B cell (primary cell): ENCODE measurements at regions not wholly inside any gene's neighbourhood (a gene's known extent, or its start where the extent isn't known, plus 50 kb on each side); places are given as distances from the start of the nearest gene placed in this dataset.
"Not testable (repeated sequence)": the region's sequence is repeated elsewhere in the genome, so short reads cannot be mapped to it uniquely, and the experiment has no call there.

Experiments used
- ATAC-seq: fragments of 200-7000 bp; cut with Tn5 transposase; one replicate; pipeline ENCODE4 v1.10.0; 2021; ENCODE audit warnings: low read depth, mild to moderate bottlenecking, moderate number of reproducible peaks, moderate library complexity
- CTCF ChIA-PET: fragments of 350-600 bp; sonication (Branson Sonifier 250); formaldehyde crosslinking; loops from one replicate; lab custom pipeline; 2021; ENCODE audit warnings: antibody characterized with exemption, inconsistent platforms; lab: Charles Lee
- POLR2A ChIA-PET: fragments of 350-600 bp; sonication (Branson Sonifier 250); formaldehyde crosslinking; loops from one replicate; lab custom pipeline; 2021; ENCODE audit warnings: antibody characterized with exemption; lab: Charles Lee
- DNase-seq: peaks from one replicate; pipeline ENCODE4 v3.0.0; 2013
- H2AFZ ChIP-seq: 2 replicates; pipeline ENCODE4 v1.6.1; 2012; ENCODE audit warnings: mild to moderate bottlenecking, low read depth, low read length; ENCODE audit not compliant: insufficient read depth, poor library complexity, severe bottlenecking
- H3K27ac ChIP-seq, 2 donors: 1 replicate in 1 of 2; 2 replicates in 1 of 2; pipeline ENCODE4 v1.5.1; 2012 to 2013; ENCODE audit warnings: low read length in 2 of 2, mild to moderate bottlenecking in 2 of 2, moderate library complexity in 1 of 2
- H3K27me3 ChIP-seq, 4 experiments: fragments of 200-600 bp in 1 of 4; sonication (generic) in 1 of 4; replicated peaks in 1 of 4; 1 replicate in 2 of 4; 2 replicates in 2 of 4; pipeline versions ENCODE4 v1.6.1 to v1.7.0; 2013 to 2016; ENCODE audit warnings: low read length in 3 of 4, mild to moderate bottlenecking in 2 of 4, mixed read lengths in 1 of 4, moderate library complexity in 1 of 4; ENCODE audit not compliant: insufficient read depth in 4 of 4, control insufficient read depth in 3 of 4; ENCODE audit errors: control extremely low read depth in 1 of 4
- H3K36me3 ChIP-seq, 2 experiments: replicated peaks in 1 of 2; 1 replicate in 1 of 2; 2 replicates in 1 of 2; pipeline versions ENCODE4 v1.6.1 to v1.7.1; 2013; ENCODE audit warnings: low read length in 1 of 2; ENCODE audit not compliant: insufficient read depth in 2 of 2, control insufficient read depth in 1 of 2; ENCODE audit errors: control extremely low read depth in 1 of 2, extremely low read depth in 1 of 2
- H3K4me1 ChIP-seq, 2 donors: fragments of 200-600 bp in 1 of 2; sonication (generic) in 1 of 2; 1 replicate in 1 of 2; 2 replicates in 1 of 2; pipeline versions ENCODE4 v1.5.1 to v1.6.1; 2013 to 2017; ENCODE audit warnings: low read length in 2 of 2; ENCODE audit not compliant: control insufficient read depth in 2 of 2, insufficient read depth in 2 of 2
- H3K4me2 ChIP-seq: replicated peaks from 2 replicates; pipeline ENCODE3; 2012; ENCODE audit warnings: mild to moderate bottlenecking, low read depth, low read length; ENCODE audit not compliant: poor library complexity, severe bottlenecking
- H3K4me3 ChIP-seq, 5 experiments: fragments of 200-600 bp in 1 of 5; sonication (generic) in 1 of 5; 1 replicate in 3 of 5; 2 replicates in 2 of 5; pipeline versions ENCODE4 v1.5.1 to v1.7.0; 2011 to 2016; ENCODE audit warnings: low read length in 4 of 5, mild to moderate bottlenecking in 4 of 5, low read depth in 2 of 5, control low read depth in 1 of 5, moderate library complexity in 1 of 5; ENCODE audit not compliant: insufficient read depth in 1 of 5; ENCODE audit errors: control extremely low read depth in 1 of 5, extremely low read depth in 1 of 5
- H3K79me2 ChIP-seq: fragments of 200-600 bp; sonication (generic); one replicate; pipeline ENCODE4 v1.6.0; 2016; ENCODE audit warnings: low read length; ENCODE audit not compliant: control insufficient read depth, insufficient read depth
- H3K9ac ChIP-seq: fragments of 200-600 bp; sonication (generic); 2 replicates; pipeline ENCODE4 v1.6.1; 2017; ENCODE audit warnings: mild to moderate bottlenecking, low read length, moderate library complexity
- H3K9me3 ChIP-seq, 3 donors: one replicate each; pipeline versions ENCODE4 v1.6.1 to v1.7.1; 2013; ENCODE audit warnings: low read length in 2 of 3; ENCODE audit not compliant: control insufficient read depth in 2 of 3, insufficient read depth in 1 of 3; ENCODE audit errors: control extremely low read depth in 1 of 3
- H4K20me1 ChIP-seq: 2 replicates; pipeline ENCODE4 v1.6.0; 2012; ENCODE audit warnings: mild to moderate bottlenecking, low read length; ENCODE audit not compliant: insufficient read depth, control insufficient read depth, poor library complexity, severe bottlenecking
- H3K27ac Mint-ChIP-seq: one replicate; pipeline ENCODE4 v1.8.0; 2021; ENCODE audit warnings: mixed read lengths
- H3K27me3 Mint-ChIP-seq: one replicate; pipeline ENCODE4 v1.8.0; 2021; ENCODE audit warnings: mixed read lengths
- H3K4me1 Mint-ChIP-seq: one replicate; pipeline ENCODE4 v1.8.0; 2021; ENCODE audit warnings: mixed read lengths
- H3K4me3 Mint-ChIP-seq: one replicate; pipeline ENCODE4 v1.8.0; 2021; ENCODE audit warnings: mixed read lengths
- H3K9me3 Mint-ChIP-seq: one replicate; pipeline ENCODE4 v1.8.0; 2022; ENCODE audit warnings: mixed read lengths; ENCODE audit not compliant: insufficient read depth
- EZH2 ChIP-seq: IDR thresholded peaks from 2 replicates; pipeline ENCODE4 v1.6.1; 2012; ENCODE audit warnings: borderline replicate concordance, low read depth, mild to moderate bottlenecking, moderate library complexity, low read length; ENCODE audit not compliant: insufficient read depth, poor library complexity, severe bottlenecking
- WGBS: methylation state at CpG from one replicate; pipeline ENCODE4 v1.1.5; 2013; ENCODE audit warnings: missing lambda C conversion rate; ENCODE audit not compliant: insufficient coverage; 5-methylcytosine and 5-hydroxymethylcytosine counted together
- intact Hi-C: fragments of 100-400 bp; cut with micrococcal nuclease; formaldehyde crosslinking; loops from one replicate; pipeline ENCODE4 v1.10.0; 2022
- TF ChIP-seq, protein P1 (sequence below): fragments of 200-600 bp; IDR thresholded peaks from one replicate; pipeline ENCODE4 v1.8.0; 2022; ENCODE audit warnings: antibody characterized with exemption, mild to moderate bottlenecking

DNA sequence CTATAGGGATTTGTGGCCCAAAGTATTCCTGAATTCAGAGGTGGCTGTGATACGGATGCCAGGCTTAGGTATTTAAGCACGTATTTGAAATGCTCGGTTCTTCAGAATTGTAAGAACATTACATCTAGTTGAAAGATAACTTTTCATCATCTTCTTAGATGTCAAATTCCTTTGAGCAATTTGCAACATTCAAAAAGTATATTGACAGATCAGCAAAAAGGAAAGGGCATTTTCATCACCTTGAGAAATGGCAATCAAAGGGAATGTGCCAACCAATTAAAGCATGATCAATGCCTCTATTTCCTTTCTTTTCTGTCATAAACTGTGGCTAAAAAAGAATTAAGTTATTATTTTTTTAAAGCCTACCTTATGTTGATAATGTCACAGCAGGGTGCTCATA is 66.3 kb upstream of the LRRTM4 start:
- H3K27me3 ChIP-seq, result no peaks in the 10 kb centered on the region
- no CpG with 5 or more reads among the region's 3 CpGs for WGBS
- DNase-seq, result no peak
- H2AFZ ChIP-seq, result no peak overlapping the region
- no peaks in the 10 kb centered on the region for H3K79me2 ChIP-seq
- no peak overlapping the region for H3K4me2 ChIP-seq
- POLR2A ChIA-PET, result no interaction called here
- peaks cover 3% of the 10 kb centered on the region for H3K9me3 Mint-ChIP-seq
- CTCF ChIA-PET, result no interaction called here
- TF ChIP-seq, protein P1, sequence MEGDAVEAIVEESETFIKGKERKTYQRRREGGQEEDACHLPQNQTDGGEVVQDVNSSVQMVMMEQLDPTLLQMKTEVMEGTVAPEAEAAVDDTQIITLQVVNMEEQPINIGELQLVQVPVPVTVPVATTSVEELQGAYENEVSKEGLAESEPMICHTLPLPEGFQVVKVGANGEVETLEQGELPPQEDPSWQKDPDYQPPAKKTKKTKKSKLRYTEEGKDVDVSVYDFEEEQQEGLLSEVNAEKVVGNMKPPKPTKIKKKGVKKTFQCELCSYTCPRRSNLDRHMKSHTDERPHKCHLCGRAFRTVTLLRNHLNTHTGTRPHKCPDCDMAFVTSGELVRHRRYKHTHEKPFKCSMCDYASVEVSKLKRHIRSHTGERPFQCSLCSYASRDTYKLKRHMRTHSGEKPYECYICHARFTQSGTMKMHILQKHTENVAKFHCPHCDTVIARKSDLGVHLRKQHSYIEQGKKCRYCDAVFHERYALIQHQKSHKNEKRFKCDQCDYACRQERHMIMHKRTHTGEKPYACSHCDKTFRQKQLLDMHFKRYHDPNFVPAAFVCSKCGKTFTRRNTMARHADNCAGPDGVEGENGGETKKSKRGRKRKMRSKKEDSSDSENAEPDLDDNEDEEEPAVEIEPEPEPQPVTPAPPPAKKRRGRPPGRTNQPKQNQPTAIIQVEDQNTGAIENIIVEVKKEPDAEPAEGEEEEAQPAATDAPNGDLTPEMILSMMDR, result no peak
- TF ChIP-seq EZH2, result no peak
- H3K4me1 ChIP-seq, result no peaks in the 10 kb centered on the region
- H3K4me3 Mint-ChIP-seq, result no peak overlapping the region
- intact Hi-C loops, result no loop called here
- H3K27ac ChIP-seq, result no peak overlapping the region
- no peak for ATAC-seq
- peaks cover 0 to 18% (median 0%) of the 10 kb centered on the region in 3 donors for H3K9me3 ChIP-seq
- no peak overlapping the region for H3K4me3 ChIP-seq
- no peaks in the 10 kb centered on the region for H3K27me3 Mint-ChIP-seq
- H3K27ac Mint-ChIP-seq, result no peak overlapping the region
- H3K36me3 ChIP-seq, result no peaks in the 10 kb centered on the region
- no peak overlapping the region for H3K9ac ChIP-seq
- H4K20me1 ChIP-seq, result no peaks in the 10 kb centered on the region
- no peaks in the 10 kb centered on the region for H3K4me1 Mint-ChIP-seq

DNA sequence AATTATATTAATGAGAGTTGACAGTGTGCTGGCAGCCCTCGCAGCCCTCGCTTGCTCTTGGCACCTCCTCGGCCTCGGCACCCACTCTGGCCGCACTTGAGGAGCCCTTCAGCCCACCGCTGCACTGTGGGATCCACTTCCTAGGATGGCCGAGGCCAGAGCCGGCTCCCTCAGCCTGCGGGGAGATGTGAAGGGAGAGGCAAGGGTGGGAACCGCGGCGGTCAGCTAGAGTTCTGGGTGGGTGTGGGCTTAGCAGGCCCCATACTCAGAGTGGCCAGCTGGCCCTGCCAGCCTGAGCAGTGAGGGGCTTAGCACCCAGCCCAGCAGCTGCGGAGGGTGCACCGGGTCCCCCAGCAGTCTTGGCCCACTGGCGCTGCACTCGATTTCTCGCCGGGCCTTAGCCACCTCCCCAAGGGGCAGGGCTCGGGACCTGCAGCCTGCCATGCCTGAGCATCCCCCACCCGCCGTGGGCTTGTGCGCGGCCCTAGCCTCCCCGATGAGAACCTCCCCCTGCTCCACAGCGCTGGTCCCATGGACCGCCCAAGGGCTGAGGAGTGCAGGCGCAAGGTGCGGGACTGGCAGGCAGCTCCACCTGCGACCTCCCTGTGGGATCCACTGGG is 68.2 kb upstream of the LRRTM4 start:
- ATAC-seq, result no peak
- no peaks in the 10 kb centered on the region for H3K4me1 Mint-ChIP-seq
- Histone ChIP-seq H2AFZ (no peak overlapping the region), H3K4me2 (no peak overlapping the region), H4K20me1 (no peaks in the 10 kb centered on the region), H3K36me3 (no peaks in the 10 kb centered on the region), H3K27me3 (no peaks in the 10 kb centered on the region), H3K27ac (no peak overlapping the region), H3K9ac (no peak overlapping the region), H3K4me1 (no peaks in the 10 kb centered on the region), H3K9me3 (peaks cover 0 to 18% (median 0%) of the 10 kb centered on the region in 3 donors), H3K79me2 (no peaks in the 10 kb centered on the region), H3K4me3 (no peak overlapping the region)
- WGBS, result 91% methylated on average over 26 of the region's 29 CpGs
- H3K4me3 Mint-ChIP-seq, result no peak overlapping the region
- TF ChIP-seq EZH2, result no peak
- TF ChIP-seq, protein P1, result no peak
- no peaks in the 10 kb centered on the region for H3K27me3 Mint-ChIP-seq
- H3K27ac Mint-ChIP-seq, result no peak overlapping the region
- H3K9me3 Mint-ChIP-seq, result no peaks in the 10 kb centered on the region
- CTCF ChIA-PET, result no interaction called here
- POLR2A ChIA-PET, result no interaction called here
- intact Hi-C loops, result no loop called here
- DNase-seq, result no peak

DNA sequence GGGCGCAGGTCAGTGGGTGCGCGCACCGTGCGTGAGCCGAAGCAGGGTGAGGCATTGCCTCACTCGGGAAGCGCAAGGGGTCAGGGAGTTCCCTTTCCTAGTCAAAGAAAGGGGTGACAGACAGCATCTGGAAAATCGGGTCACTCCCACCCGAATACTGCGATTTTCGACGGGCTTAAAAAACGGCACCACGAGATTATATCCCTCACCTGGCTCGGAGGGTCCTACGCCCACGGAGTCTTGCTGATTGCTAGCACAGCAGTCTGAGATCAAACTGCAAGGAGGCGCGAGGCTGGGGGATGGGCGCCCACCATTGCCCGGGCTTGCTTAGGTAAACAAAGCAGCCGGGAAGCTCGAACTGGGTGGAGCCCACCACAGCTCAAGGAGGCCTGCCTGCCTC is 70.8 kb upstream of the LRRTM4 start:
- H3K4me1 Mint-ChIP-seq, ATAC-seq, POLR2A ChIA-PET, H3K36me3 ChIP-seq, H3K4me1 ChIP-seq, H3K9me3 Mint-ChIP-seq, H3K27me3 ChIP-seq, CTCF ChIA-PET, H3K4me3 ChIP-seq, H3K9ac ChIP-seq, H3K27ac Mint-ChIP-seq, DNase-seq, H3K79me2 ChIP-seq, H3K27ac ChIP-seq, H3K27me3 Mint-ChIP-seq, H3K4me2 ChIP-seq, H4K20me1 ChIP-seq, intact Hi-C loops, H2AFZ ChIP-seq, H3K4me3 Mint-ChIP-seq: not testable (repeated sequence)
- peaks cover 0 to 15% (median 0%) of the 10 kb centered on the region in 3 donors for H3K9me3 ChIP-seq
- 93% methylated on average over 14 of the region's 24 CpGs for WGBS
